Naive thymus-derived CD4-positive, alpha-beta T cell (primary cell): ENCODE measurements at regions not wholly inside any gene's neighbourhood (a gene's known extent, or its start where the extent isn't known, plus 50 kb on each side); places are given as distances from the start of the nearest gene placed in this dataset.

ENCODE experiments used
- ATAC-seq: fragments of 150-1000 bp; cut with Tn5 transposase; 2 replicates; pipeline ENCODE4 v1.10.0; 2021; ENCODE audit warnings: mild to moderate bottlenecking, moderate library complexity
- CTCF ChIA-PET: fragments of 350-600 bp; sonication (Branson Sonifier 250); formaldehyde crosslinking; loops from one replicate; lab custom pipeline; 2021; ENCODE audit warnings: antibody characterized with exemption; lab: Charles Lee
- POLR2A ChIA-PET: fragments of 350-600 bp; sonication (Branson Sonifier 250); formaldehyde crosslinking; loops from one replicate; lab custom pipeline; 2021; ENCODE audit warnings: antibody characterized with exemption, inconsistent platforms; lab: Charles Lee
- DNase-seq, 9 donors: peaks; one replicate each; pipeline versions ENCODE4 v3.0.0 to v3.0.0-alpha.2; 2020 to 2022; ENCODE audit warnings: mixed read lengths in 1 of 9
- H3K27ac ChIP-seq: one replicate; pipeline ENCODE4 v1.7.0; 2013; ENCODE audit warnings: mild to moderate bottlenecking, low read depth, low read length, moderate library complexity
- H3K27me3 ChIP-seq, 2 donors: one replicate each; pipeline ENCODE4 v1.7.0; 2013; ENCODE audit warnings: low read length in 2 of 2, mild to moderate bottlenecking in 2 of 2, moderate library complexity in 2 of 2; ENCODE audit not compliant: control insufficient read depth in 2 of 2, insufficient read depth in 2 of 2
- H3K36me3 ChIP-seq, 3 experiments: 1 replicate in 2 of 3; 2 replicates in 1 of 3; pipeline ENCODE4 v1.7.0; 2013; ENCODE audit warnings: low read length in 3 of 3, mild to moderate bottlenecking in 3 of 3, moderate library complexity in 1 of 3; ENCODE audit not compliant: insufficient read depth in 3 of 3, control insufficient read depth in 2 of 3
- H3K4me1 ChIP-seq, 2 donors: one replicate each; pipeline ENCODE4 v1.7.0; 2013; ENCODE audit warnings: low read length in 2 of 2, mild to moderate bottlenecking in 2 of 2, moderate library complexity in 1 of 2; ENCODE audit not compliant: control insufficient read depth in 2 of 2, insufficient read depth in 2 of 2
- H3K4me3 ChIP-seq: 2 replicates; pipeline ENCODE4 v1.7.0; 2013; ENCODE audit warnings: mild to moderate bottlenecking, low read length
- H3K9me3 ChIP-seq, 3 experiments: 1 replicate in 2 of 3; 2 replicates in 1 of 3; pipeline ENCODE4 v1.7.0; 2013; ENCODE audit warnings: low read length in 3 of 3; ENCODE audit not compliant: control insufficient read depth in 2 of 3
- H3K27ac Mint-ChIP-seq, 9 donors: one replicate each; pipeline ENCODE4 v1.8.0; 2020 to 2022; ENCODE audit warnings: mixed read lengths in 9 of 9, mild to moderate bottlenecking in 8 of 9, moderate library complexity in 5 of 9, inconsistent platforms in 2 of 9
- H3K27me3 Mint-ChIP-seq, 5 donors: one replicate each; pipeline ENCODE4 v1.8.0; 2021 to 2022; ENCODE audit warnings: mixed read lengths in 5 of 5, mild to moderate bottlenecking in 1 of 5
- H3K36me3 Mint-ChIP-seq, 5 donors: one replicate each; pipeline ENCODE4 v1.8.0; 2020 to 2022; ENCODE audit warnings: mixed read lengths in 5 of 5, mild to moderate bottlenecking in 3 of 5, inconsistent platforms in 1 of 5
- H3K4me1 Mint-ChIP-seq, 7 donors: one replicate each; pipeline ENCODE4 v1.8.0; 2020 to 2022; ENCODE audit warnings: mixed read lengths in 7 of 7, mild to moderate bottlenecking in 3 of 7, inconsistent platforms in 1 of 7
- H3K4me3 Mint-ChIP-seq, 10 donors: one replicate each; pipeline ENCODE4 v1.8.0; 2020 to 2022; ENCODE audit warnings: mild to moderate bottlenecking in 10 of 10, mixed read lengths in 10 of 10, moderate library complexity in 6 of 10, inconsistent platforms in 2 of 10
- H3K9me3 Mint-ChIP-seq, 11 donors: one replicate each; pipeline ENCODE4 v1.8.0; 2020 to 2022; ENCODE audit warnings: mixed read lengths in 11 of 11, mild to moderate bottlenecking in 4 of 11, inconsistent platforms in 1 of 11, moderate library complexity in 1 of 11
- intact Hi-C, 2 donors: fragments of 100-400 bp; cut with micrococcal nuclease; formaldehyde crosslinking; loops; one replicate each; pipeline ENCODE4 v1.15.1; 2023

GRCh38 chr21:39022035-39022434 lies 161.2 kb downstream of the PSMG1 start:
- no peaks in the 10 kb centered on the region for H3K4me1 ChIP-seq
- ChIA-PET CTCF (no interaction called here), POLR2A (no interaction called here)
- DNase-seq (no peak), ATAC-seq (no peak)
- peaks cover 0 to 4% (median 0%) of the 10 kb centered on the region in 7 donors for H3K4me1 Mint-ChIP-seq
- no peaks in the 10 kb centered on the region for H3K27me3 ChIP-seq
- no peak overlapping the region for H3K27ac Mint-ChIP-seq
- no peaks in the 10 kb centered on the region for H3K36me3 ChIP-seq
- H3K4me3 Mint-ChIP-seq, result no peak overlapping the region
- H3K27ac ChIP-seq, result no peak overlapping the region
- peaks cover 0 to 6% (median 0%) of the 10 kb centered on the region in 3 experiments for H3K9me3 ChIP-seq
- peaks cover 0 to 25% (median 11%) of the 10 kb centered on the region in 11 donors for H3K9me3 Mint-ChIP-seq
- H3K4me3 ChIP-seq, result no peak overlapping the region
- H3K27me3 Mint-ChIP-seq, result peaks cover 0 to 19% (median 5%) of the 10 kb centered on the region in 5 donors
- H3K36me3 Mint-ChIP-seq, result peaks cover 0 to 7% (median 5%) of the 10 kb centered on the region in 5 donors
- intact Hi-C loops, result no loop called here

DNA sequence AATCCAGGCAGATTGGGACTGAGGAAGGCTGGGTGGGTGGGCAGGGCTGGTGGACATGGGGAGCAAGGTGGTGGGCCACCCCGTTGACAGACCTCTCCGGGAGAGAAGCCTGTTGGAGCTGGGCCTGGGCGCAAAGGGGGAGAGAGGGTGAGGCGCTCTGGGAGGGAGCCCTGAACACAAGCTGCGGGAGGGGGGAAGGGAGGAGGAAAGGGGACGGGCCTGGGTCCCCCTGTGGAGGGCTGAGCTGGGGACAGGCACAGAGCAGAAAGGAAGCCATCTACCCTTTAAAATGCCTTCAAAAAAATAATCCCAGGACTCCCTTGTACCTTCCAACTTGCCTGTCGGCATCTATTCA lies 161.8 kb downstream of the PSMG1 start:
- ATAC-seq (no peak), DNase-seq (no peak)
- ChIA-PET CTCF (no interaction called here), POLR2A (no interaction called here)
- Histone ChIP-seq H3K27me3 (no peaks in the 10 kb centered on the region), H3K4me1 (no peaks in the 10 kb centered on the region), H3K27ac (no peak overlapping the region), H3K36me3 (no peaks in the 10 kb centered on the region), H3K4me3 (no peak overlapping the region), H3K9me3 (peaks cover 0 to 6% (median 0%) of the 10 kb centered on the region in 3 experiments)
- Mint-ChIP-seq H3K9me3 (peaks cover 0 to 22% (median 11%) of the 10 kb centered on the region in 11 donors), H3K4me3 (no peak overlapping the region), H3K27ac (no peak overlapping the region), H3K4me1 (peaks cover 0 to 4% (median 0%) of the 10 kb centered on the region in 7 donors), H3K36me3 (peaks cover 0 to 7% (median 5%) of the 10 kb centered on the region in 5 donors), H3K27me3 (peaks cover 0 to 19% (median 5%) of the 10 kb centered on the region in 5 donors)
- intact Hi-C loops, result no loop called here

DNA sequence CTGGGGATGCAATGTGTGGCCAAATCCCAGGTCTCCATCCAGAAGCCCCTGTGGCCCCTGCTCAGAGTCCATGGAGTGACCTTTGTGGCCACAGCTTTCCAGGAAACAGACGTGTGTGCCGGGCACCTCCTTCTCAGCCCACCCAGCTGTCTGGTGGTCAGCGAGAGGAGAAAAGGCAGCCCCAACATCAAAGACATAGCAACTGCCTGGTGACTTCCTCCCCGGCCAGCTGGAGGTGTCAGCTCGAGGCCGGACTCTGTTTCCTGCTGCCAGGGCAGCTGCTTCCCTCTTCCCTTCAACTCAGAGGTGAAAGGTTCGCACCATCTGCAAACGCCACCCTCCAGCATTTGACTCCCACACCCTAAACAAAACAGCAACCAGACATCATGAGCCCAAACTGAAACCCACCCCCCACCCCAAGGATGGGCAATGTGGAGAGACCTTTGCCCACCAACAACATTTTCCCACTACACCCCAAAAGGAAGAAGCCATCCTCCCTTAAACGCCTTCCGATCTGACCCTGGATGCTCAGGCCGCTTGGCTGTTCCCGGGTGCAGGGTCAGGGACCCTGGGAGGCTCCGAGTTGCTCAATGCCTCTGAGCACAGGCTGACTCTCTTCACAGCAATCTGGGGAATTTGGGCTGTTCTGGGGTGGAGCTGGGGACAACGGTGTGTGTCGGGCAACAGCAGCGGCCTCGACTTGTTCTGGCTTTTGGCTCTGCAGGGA lies 162.3 kb downstream of the PSMG1 start:
- Histone ChIP-seq H3K27ac (no peak overlapping the region), H3K27me3 (no peaks in the 10 kb centered on the region), H3K4me1 (no peaks in the 10 kb centered on the region), H3K4me3 (no peak overlapping the region), H3K36me3 (no peaks in the 10 kb centered on the region), H3K9me3 (peaks cover 0 to 6% (median 0%) of the 10 kb centered on the region in 3 experiments)
- POLR2A ChIA-PET, result no interaction called here
- no peak for DNase-seq
- Mint-ChIP-seq H3K36me3 (peaks cover 0 to 6% (median 3%) of the 10 kb centered on the region in 5 donors), H3K4me1 (peaks cover 0 to 4% (median 0%) of the 10 kb centered on the region in 7 donors), H3K27me3 (peaks cover 0 to 19% (median 5%) of the 10 kb centered on the region in 5 donors), H3K9me3 (peaks cover 0 to 17% (median 6%) of the 10 kb centered on the region in 11 donors), H3K27ac (no peak overlapping the region), H3K4me3 (no peak overlapping the region)
- ATAC-seq, result no peak
- CTCF ChIA-PET, result no interaction called here
- intact Hi-C loops, result no loop called here

- Mint-ChIP-seq H3K4me1 (peaks cover 0 to 4% (median 0%) of the 10 kb centered on the region in 7 donors), H3K27ac (no peak overlapping the region), H3K27me3 (peaks cover 0 to 23% (median 5%) of the 10 kb centered on the region in 5 donors), H3K36me3 (no peaks in the 10 kb centered on the region), H3K9me3 (peaks cover 0 to 2% (median 0%) of the 10 kb centered on the region in 11 donors), H3K4me3 (no peak overlapping the region)
- Histone ChIP-seq H3K4me1 (no peaks in the 10 kb centered on the region), H3K36me3 (no peaks in the 10 kb centered on the region), H3K27ac (no peak overlapping the region), H3K4me3 (no peak overlapping the region), H3K9me3 (no peaks in the 10 kb centered on the region), H3K27me3 (no peaks in the 10 kb centered on the region)
- no peak for ATAC-seq
- no peak for DNase-seq
- CTCF ChIA-PET, result no interaction called here
- POLR2A ChIA-PET, result no interaction called here
- intact Hi-C loops, result no loop called here
Measured at GRCh38 chr21:39018730-39019129, 164.5 kb downstream of the PSMG1 start.

DNA sequence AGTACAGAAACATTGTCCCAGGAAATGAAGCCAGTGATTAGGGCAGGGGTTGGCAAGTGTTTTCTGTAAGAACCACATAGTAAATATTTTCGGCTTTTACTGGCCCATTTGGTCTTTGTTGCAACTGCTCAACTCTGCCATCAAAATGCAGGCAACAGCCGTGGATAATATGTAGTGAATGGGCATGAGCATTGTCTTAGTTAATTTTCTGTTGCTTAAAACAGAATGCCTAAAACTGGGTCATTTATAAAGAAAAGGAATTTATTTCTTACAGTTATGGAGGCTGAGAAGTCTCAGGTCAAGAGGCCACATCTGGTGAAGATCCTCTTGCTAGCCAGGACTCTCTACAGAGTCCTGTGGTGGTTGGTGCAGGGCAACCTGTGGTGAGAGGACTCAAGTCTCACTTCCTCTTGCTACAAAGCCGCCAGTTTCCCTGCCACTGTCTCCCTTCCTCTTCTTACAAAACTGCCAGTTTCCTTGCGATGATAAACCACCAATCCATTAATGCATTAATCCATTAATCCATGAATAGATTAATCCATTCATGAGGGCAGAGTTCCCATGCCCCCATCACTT lies 166.4 kb downstream of the PSMG1 start:
- no peaks in the 10 kb centered on the region for H3K36me3 Mint-ChIP-seq
- H3K27ac ChIP-seq, result no peak overlapping the region
- H3K27me3 Mint-ChIP-seq, result peaks cover 0 to 23% (median 5%) of the 10 kb centered on the region in 5 donors
- POLR2A ChIA-PET, result no interaction called here
- DNase-seq (no peak), ATAC-seq (peak; percentile 84)
- H3K9me3 ChIP-seq, result no peaks in the 10 kb centered on the region
- no peak overlapping the region for H3K4me3 Mint-ChIP-seq
- no peak overlapping the region for H3K27ac Mint-ChIP-seq
- no peak overlapping the region for H3K4me3 ChIP-seq
- H3K4me1 Mint-ChIP-seq, result peaks cover 0 to 4% (median 0%) of the 10 kb centered on the region in 7 donors
- H3K9me3 Mint-ChIP-seq, result no peaks in the 10 kb centered on the region
- intact Hi-C loops, result no loop called here
- H3K36me3 ChIP-seq, result no peaks in the 10 kb centered on the region
- H3K4me1 ChIP-seq, result no peaks in the 10 kb centered on the region
- H3K27me3 ChIP-seq, result no peaks in the 10 kb centered on the region
- CTCF ChIA-PET, result no interaction called here

- H3K27ac ChIP-seq, result no peak overlapping the region
- CTCF ChIA-PET, result no interaction called here
Measured at GRCh38 chr21:39014747-39015146, 168.5 kb downstream of the PSMG1 start.

More at GRCh38 chr21:39014747-39015146, 168.5 kb downstream of the PSMG1 start:
- DNase-seq (no peak), ATAC-seq (peak; percentile 52)
- H3K27me3 ChIP-seq, result no peaks in the 10 kb centered on the region
- Mint-ChIP-seq H3K4me1 (peaks cover 0 to 8% (median 0%) of the 10 kb centered on the region in 7 donors), H3K4me3 (no peak overlapping the region), H3K27ac (no peak overlapping the region), H3K9me3 (peaks cover 0 to 3% (median 0%) of the 10 kb centered on the region in 11 donors), H3K36me3 (peaks cover 0 to 5% (median 0%) of the 10 kb centered on the region in 5 donors), H3K27me3 (peaks cover 0 to 20% (median 6%) of the 10 kb centered on the region in 5 donors)
- intact Hi-C loops, result no loop called here
- no peak overlapping the region for H3K4me3 ChIP-seq
- POLR2A ChIA-PET, result no interaction called here
- H3K4me1 ChIP-seq, result no peaks in the 10 kb centered on the region
- H3K9me3 ChIP-seq, result no peaks in the 10 kb centered on the region
- no peaks in the 10 kb centered on the region for H3K36me3 ChIP-seq
